GM12878 (cell line): ENCODE measurements at regions not wholly inside any gene's neighbourhood (a gene's known extent, or its start where the extent isn't known, plus 50 kb on each side); places are given as distances from the start of the nearest gene placed in this dataset.

Experiments used
- ATAC-seq: fragments of 200-7000 bp; cut with Tn5 transposase; 3 replicates; pipeline ENCODE4 v1.9.1; 2020; ENCODE audit warnings: mild to moderate bottlenecking, moderate library complexity
- BruUV-seq: library from RNA; stranded (reverse); fragments of 400-500 nt; replicated peaks from 2 replicates; lab custom pipeline; 2021; lab: Mats Ljungman, UMichigan
- CTCF ChIA-PET: fragments of 300-600 bp; sonication (Branson Sonifier 250); formaldehyde crosslinking; extraction: SDS; loops from one replicate; lab custom pipeline; 2021; ENCODE audit warnings: inconsistent platforms; lab: Yijun Ruan, JAX
- POLR2A ChIA-PET: fragments of 350-600 bp; formaldehyde crosslinking; extraction: SDS; loops from one replicate; lab custom pipeline; 2021; ENCODE audit warnings: inconsistent platforms; lab: Charles Lee
- RAD21 ChIA-PET: fragments of 300-600 bp; sonication (Branson Sonifier 250); formaldehyde crosslinking; loops from one replicate; lab custom pipeline; 2023; ENCODE audit warnings: antibody characterized with exemption; ENCODE audit not compliant: unreplicated experiment; lab: Charles Lee
- SMC1A ChIA-PET: fragments of 300-600 bp; sonication (Branson Sonifier 250); formaldehyde crosslinking; loops from one replicate; lab custom pipeline; 2023; ENCODE audit not compliant: unreplicated experiment, uncharacterized antibody; lab: Charles Lee
- DNase-seq: peaks from one replicate; pipeline ENCODE4 v3.0.0-alpha.2; 2011; ENCODE audit warnings: low read depth, low spot score
- FAIRE-seq: peaks from 3 replicates; lab custom pipeline; 2011; peaks lifted over from hg19 to GRCh38; lab: Jason Lieb, UNC
- H2AFZ ChIP-seq: 2 replicates; pipeline ENCODE4 v1.6.0; 2011; ENCODE audit warnings: low read depth, low read length, control low read depth; ENCODE audit not compliant: control insufficient read depth
- H3K27ac ChIP-seq: 2 replicates; pipeline ENCODE4 v1.5.1; 2011; ENCODE audit warnings: control low read depth; ENCODE audit not compliant: control insufficient read depth, insufficient read depth
- H3K27me3 ChIP-seq, 2 experiments: replicated peaks in 1 of 2; 2 replicates each; pipeline versions ENCODE4 v1.6.0 to v1.6.1; 2011; ENCODE audit warnings: low read length in 1 of 2; ENCODE audit not compliant: control insufficient read depth in 2 of 2, insufficient read depth in 2 of 2
- H3K36me3 ChIP-seq, 2 experiments: 2 replicates each; pipeline ENCODE4 v1.5.1; 2011; ENCODE audit warnings: low read length in 1 of 2; ENCODE audit not compliant: control insufficient read depth in 2 of 2, insufficient read depth in 2 of 2
- H3K4me1 ChIP-seq: 2 replicates; pipeline ENCODE4 v1.6.1; 2011; ENCODE audit warnings: mild to moderate bottlenecking, low read length, moderate library complexity, mixed read lengths; ENCODE audit not compliant: control insufficient read depth, insufficient read depth
- H3K4me2 ChIP-seq: 2 replicates; pipeline ENCODE4 v1.6.0; 2011; ENCODE audit warnings: control low read depth; ENCODE audit not compliant: control insufficient read depth, insufficient read depth
- H3K4me3 ChIP-seq: fragments of 200-600 bp; sonication (generic); 2 replicates; pipeline ENCODE4 v1.5.1; 2016
- H3K79me2 ChIP-seq: 2 replicates; pipeline ENCODE4 v1.6.0; 2011; ENCODE audit warnings: low read length; ENCODE audit not compliant: control insufficient read depth, insufficient read depth
- H3K9ac ChIP-seq: 2 replicates; pipeline ENCODE4 v1.8.0; 2011; ENCODE audit warnings: low read length, control low read depth, mixed read lengths; ENCODE audit not compliant: control insufficient read depth, insufficient read depth
- H3K9me3 ChIP-seq: replicated peaks from 3 replicates; pipeline ENCODE4 v1.5.1; 2011; ENCODE audit warnings: mild to moderate bottlenecking, low read length; ENCODE audit not compliant: control insufficient read depth, insufficient read depth
- H4K20me1 ChIP-seq: 2 replicates; pipeline ENCODE4 v1.6.0; 2011; ENCODE audit not compliant: control insufficient read depth, insufficient read depth
- BCL11A ChIP-seq: IDR thresholded peaks from 2 replicates; pipeline ENCODE4 v1.6.1; 2011; ENCODE audit warnings: low read depth, low read length
- BMI1 ChIP-seq: fragments of 450-650 bp; IDR thresholded peaks from 2 replicates; pipeline ENCODE4 v1.6.1; 2016; ENCODE audit warnings: mild to moderate bottlenecking, moderate library complexity, borderline replicate concordance
- CBFB ChIP-seq: IDR thresholded peaks from 2 replicates; pipeline ENCODE4 v1.6.1; 2016; ENCODE audit warnings: antibody characterized with exemption, low read depth
- NFXL1 ChIP-seq: fragments of 450-650 bp; IDR thresholded peaks from 2 replicates; pipeline ENCODE4 v1.6.1; 2017; ENCODE audit warnings: antibody characterized with exemption, mild to moderate bottlenecking, borderline replicate concordance
- NR2C2 ChIP-seq: IDR thresholded peaks from 2 replicates; pipeline ENCODE4 v1.6.1; 2011; ENCODE audit warnings: borderline replicate concordance, low read depth; ENCODE audit not compliant: control insufficient read depth, insufficient read length
- RELA ChIP-seq: fragments of 450-650 bp; IDR thresholded peaks from 2 replicates; pipeline ENCODE4 v1.8.0; 2014; ENCODE audit warnings: borderline replicate concordance; ENCODE audit not compliant: partially characterized antibody
- RELB ChIP-seq: fragments of 450-650 bp; IDR thresholded peaks from 2 replicates; pipeline ENCODE4 v1.6.1; 2017; ENCODE audit warnings: low read depth, mild to moderate bottlenecking, moderate library complexity
- RFX5 ChIP-seq: IDR thresholded peaks from 2 replicates; pipeline ENCODE4 v1.6.1; 2011; ENCODE audit warnings: low read depth, low read length, improper control_type of control experiment
- ZBTB40 ChIP-seq: fragments of 450-650 bp; IDR thresholded peaks from 2 replicates; pipeline ENCODE4 v1.6.1; 2016; ENCODE audit warnings: mild to moderate bottlenecking, moderate library complexity, borderline replicate concordance
- WGBS: methylation state at CpG from one replicate; pipeline ENCODE4 v1.1.6; 2016; ENCODE audit warnings: low lambda C conversion rate; ENCODE audit not compliant: insufficient replicate concordance, insufficient coverage; ENCODE audit errors: missing lambda C conversion rate; 5-methylcytosine and 5-hydroxymethylcytosine counted together
- in situ Hi-C: fragments of 300-500 bp; cut with MboI; formaldehyde crosslinking; loops from 9 replicates; pipeline ENCODE4 v1.14.3; 2018; ENCODE audit warnings: mixed read lengths
- intact Hi-C: fragments of 100-400 bp; cut with micrococcal nuclease; formaldehyde crosslinking; loops from one replicate; pipeline ENCODE4 v1.14.2; 2022; ENCODE audit not compliant: unreplicated experiment
- TF ChIP-seq, protein P1 (sequence below): fragments of 450-650 bp; IDR thresholded peaks from 2 replicates; pipeline ENCODE4 v1.6.1; 2017; ENCODE audit warnings: mild to moderate bottlenecking, moderate library complexity

- DNase-seq (no peak), ATAC-seq (no peak), FAIRE-seq (no peak)
- no peaks in the 10 kb centered on the region for H4K20me1 ChIP-seq
- H3K9ac ChIP-seq: no peak overlapping the region
- in situ Hi-C loops (no loop called here), intact Hi-C loops (no loop called here)
- H3K4me3 ChIP-seq: no peak overlapping the region
- WGBS: 77% methylated on average over 2 of the region's 2 CpGs
- H3K27me3 ChIP-seq: no peaks in the 10 kb centered on the region; a peak in 1 of 4 replicates
- H3K27ac ChIP-seq: no peak overlapping the region
- ChIA-PET RAD21 (no interaction called here), POLR2A (no interaction called here), CTCF (interaction anchor here (1.2 kb wide), 1 partner anchor 67 kb away, joined by 3 read pairs; no protein-coding TSS in a partner anchor), SMC1A (no interaction called here)
- no peak for TF ChIP-seq RELB
- TF ChIP-seq BMI1: no peak
- TF ChIP-seq RELA: no peak
- no peak for TF ChIP-seq NFXL1
- TF ChIP-seq, protein P1, sequence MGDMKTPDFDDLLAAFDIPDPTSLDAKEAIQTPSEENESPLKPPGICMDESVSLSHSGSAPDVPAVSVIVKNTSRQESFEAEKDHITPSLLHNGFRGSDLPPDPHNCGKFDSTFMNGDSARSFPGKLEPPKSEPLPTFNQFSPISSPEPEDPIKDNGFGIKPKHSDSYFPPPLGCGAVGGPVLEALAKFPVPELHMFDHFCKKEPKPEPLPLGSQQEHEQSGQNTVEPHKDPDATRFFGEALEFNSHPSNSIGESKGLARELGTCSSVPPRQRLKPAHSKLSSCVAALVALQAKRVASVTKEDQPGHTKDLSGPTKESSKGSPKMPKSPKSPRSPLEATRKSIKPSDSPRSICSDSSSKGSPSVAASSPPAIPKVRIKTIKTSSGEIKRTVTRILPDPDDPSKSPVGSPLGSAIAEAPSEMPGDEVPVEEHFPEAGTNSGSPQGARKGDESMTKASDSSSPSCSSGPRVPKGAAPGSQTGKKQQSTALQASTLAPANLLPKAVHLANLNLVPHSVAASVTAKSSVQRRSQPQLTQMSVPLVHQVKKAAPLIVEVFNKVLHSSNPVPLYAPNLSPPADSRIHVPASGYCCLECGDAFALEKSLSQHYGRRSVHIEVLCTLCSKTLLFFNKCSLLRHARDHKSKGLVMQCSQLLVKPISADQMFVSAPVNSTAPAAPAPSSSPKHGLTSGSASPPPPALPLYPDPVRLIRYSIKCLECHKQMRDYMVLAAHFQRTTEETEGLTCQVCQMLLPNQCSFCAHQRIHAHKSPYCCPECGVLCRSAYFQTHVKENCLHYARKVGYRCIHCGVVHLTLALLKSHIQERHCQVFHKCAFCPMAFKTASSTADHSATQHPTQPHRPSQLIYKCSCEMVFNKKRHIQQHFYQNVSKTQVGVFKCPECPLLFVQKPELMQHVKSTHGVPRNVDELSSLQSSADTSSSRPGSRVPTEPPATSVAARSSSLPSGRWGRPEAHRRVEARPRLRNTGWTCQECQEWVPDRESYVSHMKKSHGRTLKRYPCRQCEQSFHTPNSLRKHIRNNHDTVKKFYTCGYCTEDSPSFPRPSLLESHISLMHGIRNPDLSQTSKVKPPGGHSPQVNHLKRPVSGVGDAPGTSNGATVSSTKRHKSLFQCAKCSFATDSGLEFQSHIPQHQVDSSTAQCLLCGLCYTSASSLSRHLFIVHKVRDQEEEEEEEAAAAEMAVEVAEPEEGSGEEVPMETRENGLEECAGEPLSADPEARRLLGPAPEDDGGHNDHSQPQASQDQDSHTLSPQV: no peak
- TF ChIP-seq NR2C2: no peak
- no peak for TF ChIP-seq CBFB
- TF ChIP-seq BCL11A: no peak
- no peak for TF ChIP-seq RFX5
- TF ChIP-seq ZBTB40: no peak
- peaks cover 3% of the 10 kb centered on the region; the same call in 1 of the 2 replicates for H3K4me1 ChIP-seq
- no peaks in the 10 kb centered on the region for H3K79me2 ChIP-seq
- no peak overlapping the region for H3K4me2 ChIP-seq
- H2AFZ ChIP-seq: no peak overlapping the region
- H3K36me3 ChIP-seq: no peaks in the 10 kb centered on the region
- H3K9me3 ChIP-seq: no peaks in the 10 kb centered on the region
- BruUV-seq: no TSS peak
Observed at GRCh38 chrX:8043546-8043945, 116.3 kb upstream of the PNPLA4 start.
